ENCODE measurements at regions not wholly inside any gene's neighbourhood (a gene's known extent, or its start where the extent isn't known, plus 50 kb on each side); places are given as distances from the start of the nearest gene placed in this dataset.
"Not testable (repeated sequence)": the region's sequence is repeated elsewhere in the genome, so short reads cannot be mapped to it uniquely, and the experiment has no call there.

GRCh38 chr10:124176349-124177179, 83.2 kb upstream of the CHST15 start:
- no peak for DNase-seq

- DNase-seq: no peak
Observed at GRCh38 chr10:124175701-124176348, 82.4 kb upstream of the CHST15 start.

- no peak for DNase-seq
Observed at GRCh38 chr10:124174673-124175645, 81.6 kb upstream of the CHST15 start.

DNA sequence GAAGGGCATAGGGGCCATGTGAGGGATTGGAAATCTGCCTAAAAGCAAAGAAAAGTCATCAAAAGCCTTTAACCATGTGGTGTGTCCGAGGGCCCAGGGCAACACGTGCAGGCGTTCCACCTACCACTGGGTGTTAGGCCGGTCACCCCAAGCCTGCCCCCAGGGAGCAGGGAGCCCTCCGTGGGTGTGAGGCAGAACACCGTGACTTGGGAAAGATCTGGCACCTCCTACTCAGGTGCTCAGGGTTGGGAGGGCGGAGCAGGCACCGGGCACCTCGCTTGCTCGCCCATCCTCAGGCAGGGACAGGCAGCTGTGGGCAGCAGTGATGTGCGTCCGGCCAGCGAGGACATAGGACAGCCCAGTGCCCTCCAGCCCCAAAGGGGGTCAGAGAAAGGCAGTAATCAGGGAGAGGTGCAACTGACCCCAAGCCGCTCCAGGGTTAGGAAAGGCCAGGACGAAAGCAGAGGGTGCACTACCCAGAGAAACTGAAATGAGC, 80.7 kb upstream of the CHST15 start:
- no peak for DNase-seq

GRCh38 chr10:124173298-124173900, 80.0 kb upstream of the CHST15 start:
- no peak for DNase-seq

- no peak for DNase-seq
Observed at GRCh38 chr10:124172181-124172916, 79.0 kb upstream of the CHST15 start.

DNA sequence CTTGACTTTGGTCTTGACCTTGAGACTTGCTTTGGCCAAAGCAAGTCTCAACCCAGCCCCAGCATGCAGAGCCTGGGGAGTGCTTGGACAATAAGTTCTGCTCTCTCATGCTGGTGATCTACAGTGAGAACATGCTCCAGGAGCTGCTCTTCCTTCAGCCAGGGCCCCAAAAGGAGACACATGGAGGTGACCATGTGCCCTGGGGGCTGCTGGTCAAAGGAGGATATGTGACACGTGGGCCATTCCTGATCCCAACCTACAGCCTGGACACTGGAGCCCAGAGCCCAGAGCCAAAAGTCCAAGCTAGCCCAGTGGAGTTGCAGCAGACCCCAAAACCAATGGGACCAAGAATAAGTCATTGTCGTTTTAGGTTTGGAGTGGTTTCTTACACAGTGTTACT, 78.2 kb upstream of the CHST15 start:
- DNase-seq: no peak

GRCh38 chr10:124170631-124171030, 77.2 kb upstream of the CHST15 start:
- DNase-seq: no peak

- DNase-seq: no peak
Observed at GRCh38 chr10:124168991-124169802, 75.8 kb upstream of the CHST15 start.

DNA sequence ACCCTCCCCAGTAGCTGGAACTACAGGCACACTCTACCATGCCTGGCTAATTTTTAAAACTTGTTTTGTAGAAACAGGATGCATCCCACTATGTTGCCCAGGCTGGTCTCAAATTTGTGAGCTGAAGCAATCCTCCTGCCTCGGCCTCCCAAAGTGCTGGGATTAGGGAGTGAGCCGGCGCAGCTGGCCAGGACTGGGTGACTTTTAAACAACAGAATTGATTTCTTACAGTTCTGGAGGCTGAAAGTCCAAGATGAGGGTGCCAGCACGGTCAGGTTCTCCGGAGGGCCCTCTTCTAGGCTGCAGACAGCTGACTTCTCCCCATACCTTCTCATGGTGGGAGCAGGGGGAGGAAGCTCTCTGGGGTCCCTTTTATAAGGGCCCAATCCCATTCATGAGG, 75.2 kb upstream of the CHST15 start:
- DNase-seq: no peak

DNA sequence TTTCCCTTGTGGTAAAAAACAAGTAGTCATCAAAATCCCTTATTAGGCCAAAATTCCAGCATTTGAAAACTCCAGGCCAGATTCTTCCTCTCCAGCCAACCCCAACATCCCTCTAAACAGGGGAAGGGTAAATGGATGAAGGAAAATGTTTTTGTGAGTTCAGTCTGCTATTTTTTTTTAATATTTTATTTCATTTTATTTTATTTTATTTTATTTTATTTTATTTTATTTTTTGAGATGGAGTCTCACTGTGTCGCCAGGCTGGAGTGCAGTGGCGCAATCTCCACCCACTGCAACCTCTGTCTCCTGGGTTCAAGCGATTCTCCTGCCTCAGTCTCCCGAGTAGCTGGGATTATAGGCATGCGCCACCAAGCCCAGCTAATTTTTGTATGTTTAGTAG, 74.5 kb upstream of the CHST15 start:
- not testable (repeated sequence) for DNase-seq

DNA sequence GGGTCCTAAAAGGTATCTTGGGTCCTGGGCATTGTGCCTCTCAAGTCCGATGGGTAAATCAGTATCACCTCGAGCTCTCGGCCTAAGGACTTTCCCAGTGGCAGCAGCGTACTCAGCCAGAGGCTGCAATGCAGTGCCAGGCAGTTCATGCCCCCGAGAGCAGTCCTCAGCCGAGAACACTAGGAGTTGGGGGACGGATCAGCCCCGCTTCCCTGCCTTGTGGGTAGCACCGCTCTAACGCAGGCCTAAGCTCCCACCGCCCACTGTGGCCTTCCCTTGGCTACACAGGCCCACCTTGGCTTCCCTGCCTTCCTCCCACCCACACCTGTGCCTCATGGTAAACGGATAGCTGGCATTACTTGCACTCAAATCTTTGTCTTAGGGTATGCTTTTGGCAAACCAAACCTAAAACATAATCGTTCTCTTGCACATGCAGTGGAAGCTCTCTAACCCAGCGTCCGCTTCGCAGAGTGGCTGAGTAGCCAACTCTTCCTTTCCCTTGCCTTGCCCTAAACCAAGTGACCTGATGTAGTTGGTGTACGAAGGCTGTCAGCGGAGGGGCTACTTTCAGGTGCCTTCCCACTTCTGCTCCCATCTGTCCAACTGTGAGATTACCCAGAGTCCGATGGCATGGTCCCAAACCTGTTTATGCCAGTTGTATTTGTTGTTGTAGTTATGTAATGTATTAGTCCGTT, 73.2 kb upstream of the CHST15 start:
- no peak for DNase-seq

GRCh38 chr10:124165827-124166226, 72.4 kb upstream of the CHST15 start:
- no peak for DNase-seq

DNA sequence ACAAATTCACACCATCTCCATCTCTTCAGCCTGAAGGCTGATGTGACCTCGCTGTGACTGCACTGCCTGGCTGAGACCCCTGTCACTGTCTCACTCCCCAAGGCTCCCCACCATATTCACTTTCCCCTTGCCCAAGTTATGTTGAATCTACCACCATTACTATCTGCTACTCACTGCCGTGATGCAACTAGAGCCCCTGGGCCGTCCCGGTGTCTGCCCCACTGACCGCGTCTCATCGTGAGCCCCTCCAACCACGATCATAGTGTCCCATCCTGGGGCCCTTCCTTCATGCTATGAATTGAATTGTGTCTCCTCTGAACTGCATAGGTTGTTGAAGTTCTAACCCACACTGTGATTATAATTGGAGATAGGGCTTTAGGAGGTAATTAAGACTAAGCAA, 71.9 kb upstream of the CHST15 start:
- no peak for DNase-seq

GRCh38 chr10:124164264-124164663, 70.9 kb upstream of the CHST15 start:
- no peak for DNase-seq

- no peak for DNase-seq
Observed at GRCh38 chr10:124162774-124163354, 69.5 kb upstream of the CHST15 start.

GRCh38 chr10:124162136-124162535, 68.7 kb upstream of the CHST15 start:
- DNase-seq: no peak

DNA sequence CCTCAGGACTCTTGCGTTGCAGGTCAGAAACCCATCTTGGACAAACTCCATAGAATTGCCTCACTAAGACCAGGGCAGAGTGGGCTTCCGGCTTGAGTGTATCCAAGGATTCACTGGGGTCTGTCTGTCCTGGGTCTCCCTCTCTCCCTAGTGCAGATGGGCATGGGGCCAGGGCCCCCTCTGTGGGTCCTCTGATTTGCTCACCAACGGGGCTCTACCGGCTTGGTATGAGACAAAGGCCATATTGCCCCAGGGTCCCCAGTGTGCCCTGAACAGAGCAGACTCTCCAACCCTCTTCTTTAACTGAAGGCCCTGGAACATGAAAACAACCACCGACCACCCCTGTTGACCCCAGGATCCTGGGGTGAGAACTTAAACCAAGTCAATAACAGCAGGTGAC, 68.2 kb upstream of the CHST15 start:
- no peak for DNase-seq

GRCh38 chr10:124160943-124161582, 67.7 kb upstream of the CHST15 start:
- DNase-seq: no peak

DNA sequence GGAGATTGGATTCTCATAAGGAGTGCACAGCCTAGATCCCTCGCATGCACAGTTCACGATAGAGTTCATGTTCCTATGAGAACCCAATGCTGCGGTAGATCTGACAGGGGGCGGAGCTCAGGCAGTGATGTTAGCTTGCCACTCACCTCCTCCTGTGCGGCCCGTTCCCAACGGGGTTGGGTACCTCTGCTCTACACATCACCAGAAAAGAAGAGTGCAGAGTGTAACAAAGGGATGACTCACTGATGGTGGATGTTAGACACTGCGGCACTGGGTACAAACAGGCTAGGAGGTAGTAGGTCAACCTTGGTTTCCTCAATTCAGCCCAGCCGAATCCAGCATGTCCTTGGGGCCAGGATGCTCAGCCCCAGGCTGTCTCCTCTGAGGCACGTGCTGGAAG, 66.8 kb upstream of the CHST15 start:
- no peak for DNase-seq

All from NCI-H1092 treated with DMSO at 0.1 percent for 48 hours (cell line).